Loucy (cell line): ENCODE measurements at regions not wholly inside any gene's neighbourhood (a gene's known extent, or its start where the extent isn't known, plus 50 kb on each side); places are given as distances from the start of the nearest gene placed in this dataset.

Experiments used
- H2AFZ ChIP-seq: fragments of 200-600 bp; sonication (generic); 2 replicates; pipeline ENCODE4 v1.6.0; 2016; ENCODE audit warnings: antibody characterized with exemption, mild to moderate bottlenecking, low read length, moderate library complexity
- H3F3A ChIP-seq: fragments of 200-600 bp; 2 replicates; pipeline ENCODE4 v1.6.0; 2016; ENCODE audit warnings: antibody characterized with exemption, low read depth, mild to moderate bottlenecking
- H3K27me3 ChIP-seq: fragments of 200-600 bp; sonication (generic); 2 replicates; pipeline ENCODE4 v1.6.1; 2014; ENCODE audit warnings: low read length, mild to moderate bottlenecking; ENCODE audit not compliant: insufficient read depth, poor library complexity, severe bottlenecking
- H3K36me3 ChIP-seq: fragments of 200-600 bp; sonication (generic); 2 replicates; pipeline ENCODE4 v1.6.1; 2016; ENCODE audit warnings: low read length; ENCODE audit not compliant: insufficient read depth
- H3K4me1 ChIP-seq: fragments of 200-600 bp; sonication (generic); 2 replicates; pipeline ENCODE4 v1.5.1; 2014; ENCODE audit warnings: low read length, mild to moderate bottlenecking; ENCODE audit not compliant: insufficient read depth, poor library complexity, severe bottlenecking
- H3K4me2 ChIP-seq: fragments of 200-600 bp; sonication (generic); 2 replicates; pipeline ENCODE4 v1.6.0; 2014; ENCODE audit warnings: antibody characterized with exemption, low read length, low read depth, mild to moderate bottlenecking; ENCODE audit not compliant: poor library complexity, severe bottlenecking
- H3K4me3 ChIP-seq: fragments of 200-600 bp; sonication (generic); 2 replicates; pipeline ENCODE4 v1.5.1; 2014; ENCODE audit warnings: low read length, mild to moderate bottlenecking, mixed read lengths; ENCODE audit not compliant: poor library complexity, severe bottlenecking
- H3K79me2 ChIP-seq: fragments of 200-600 bp; sonication (generic); 2 replicates; pipeline ENCODE4 v1.6.1; 2014; ENCODE audit warnings: low read length; ENCODE audit not compliant: insufficient read depth
- H3K9ac ChIP-seq: fragments of 200-600 bp; sonication (generic); 2 replicates; pipeline ENCODE4 v1.6.0; 2014; ENCODE audit warnings: mild to moderate bottlenecking, low read depth, low read length, moderate library complexity; ENCODE audit not compliant: poor library complexity, severe bottlenecking
- H3K9me2 ChIP-seq: fragments of 200-600 bp; sonication (generic); replicated peaks from 2 replicates; pipeline ENCODE4 v1.6.1; 2016; ENCODE audit warnings: low read depth, low read length, mixed read lengths
- H3K9me3 ChIP-seq: fragments of 200-600 bp; sonication (generic); 2 replicates; pipeline ENCODE4 v1.6.1; 2014; ENCODE audit warnings: mild to moderate bottlenecking, antibody characterized with exemption, low read length, low read depth; ENCODE audit not compliant: insufficient read depth
- H4K20me1 ChIP-seq: fragments of 200-600 bp; sonication (generic); 2 replicates; pipeline ENCODE4 v1.6.0; 2014; ENCODE audit warnings: antibody characterized with exemption, low read length, mild to moderate bottlenecking; ENCODE audit not compliant: insufficient read depth, poor library complexity, severe bottlenecking
- EZH2phosphoT487 ChIP-seq: fragments of 200-600 bp; IDR thresholded peaks from 2 replicates; pipeline ENCODE4 v1.6.1; 2018; ENCODE audit warnings: antibody characterized with exemption, mild to moderate bottlenecking, moderate library complexity, borderline replicate concordance
- TF ChIP-seq, protein P1 (sequence below): fragments of 200-600 bp; sonication (generic); conservative IDR thresholded peaks from 2 replicates; pipeline ENCODE4 v1.5.1; 2014; ENCODE audit warnings: mild to moderate bottlenecking, antibody characterized with exemption, low read length

GRCh38 chr20:57003012-57003411 is 263.4 kb downstream of the BMP7 start:
- no peaks in the 10 kb centered on the region for H3F3A ChIP-seq
- no peaks in the 10 kb centered on the region for H3K9me2 ChIP-seq
- no peak overlapping the region for H3K9ac ChIP-seq
- no peaks in the 10 kb centered on the region for H4K20me1 ChIP-seq
- no peak overlapping the region for H3K4me2 ChIP-seq
- TF ChIP-seq EZH2phosphoT487: no peak
- H3K36me3 ChIP-seq: no peaks in the 10 kb centered on the region
- no peak overlapping the region for H3K4me3 ChIP-seq
- H3K27me3 ChIP-seq: no peaks in the 10 kb centered on the region
- H3K79me2 ChIP-seq: no peaks in the 10 kb centered on the region
- H3K9me3 ChIP-seq: peaks cover 6% of the 10 kb centered on the region; the same call in 1 of the 2 replicates
- no peak overlapping the region for H2AFZ ChIP-seq
- no peaks in the 10 kb centered on the region for H3K4me1 ChIP-seq

- no peaks in the 10 kb centered on the region for H3K9me2 ChIP-seq
- H3K4me3 ChIP-seq: no peak overlapping the region
- no peaks in the 10 kb centered on the region for H3K4me1 ChIP-seq
- TF ChIP-seq, protein P1, sequence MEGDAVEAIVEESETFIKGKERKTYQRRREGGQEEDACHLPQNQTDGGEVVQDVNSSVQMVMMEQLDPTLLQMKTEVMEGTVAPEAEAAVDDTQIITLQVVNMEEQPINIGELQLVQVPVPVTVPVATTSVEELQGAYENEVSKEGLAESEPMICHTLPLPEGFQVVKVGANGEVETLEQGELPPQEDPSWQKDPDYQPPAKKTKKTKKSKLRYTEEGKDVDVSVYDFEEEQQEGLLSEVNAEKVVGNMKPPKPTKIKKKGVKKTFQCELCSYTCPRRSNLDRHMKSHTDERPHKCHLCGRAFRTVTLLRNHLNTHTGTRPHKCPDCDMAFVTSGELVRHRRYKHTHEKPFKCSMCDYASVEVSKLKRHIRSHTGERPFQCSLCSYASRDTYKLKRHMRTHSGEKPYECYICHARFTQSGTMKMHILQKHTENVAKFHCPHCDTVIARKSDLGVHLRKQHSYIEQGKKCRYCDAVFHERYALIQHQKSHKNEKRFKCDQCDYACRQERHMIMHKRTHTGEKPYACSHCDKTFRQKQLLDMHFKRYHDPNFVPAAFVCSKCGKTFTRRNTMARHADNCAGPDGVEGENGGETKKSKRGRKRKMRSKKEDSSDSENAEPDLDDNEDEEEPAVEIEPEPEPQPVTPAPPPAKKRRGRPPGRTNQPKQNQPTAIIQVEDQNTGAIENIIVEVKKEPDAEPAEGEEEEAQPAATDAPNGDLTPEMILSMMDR: no peak
- no peak for TF ChIP-seq EZH2phosphoT487
- H3K36me3 ChIP-seq: no peaks in the 10 kb centered on the region
- H3K9ac ChIP-seq: no peak overlapping the region
- no peak overlapping the region for H3K4me2 ChIP-seq
- no peaks in the 10 kb centered on the region for H3F3A ChIP-seq
- H3K9me3 ChIP-seq: no peaks in the 10 kb centered on the region; the same call in 1 of the 2 replicates
- H3K79me2 ChIP-seq: no peaks in the 10 kb centered on the region
- H3K27me3 ChIP-seq: no peaks in the 10 kb centered on the region
- no peaks in the 10 kb centered on the region for H4K20me1 ChIP-seq
- H2AFZ ChIP-seq: no peak overlapping the region
Observed at GRCh38 chr20:57004416-57004815, 262.0 kb downstream of the BMP7 start.

GRCh38 chr20:57004951-57005933 is 261.2 kb downstream of the BMP7 start:
- H3K4me3 ChIP-seq: no peak overlapping the region
- no peaks in the 10 kb centered on the region for H3F3A ChIP-seq
- H3K27me3 ChIP-seq: no peaks in the 10 kb centered on the region
- H3K9ac ChIP-seq: no peak overlapping the region
- no peaks in the 10 kb centered on the region for H3K79me2 ChIP-seq
- TF ChIP-seq, protein P1: no peak
- TF ChIP-seq EZH2phosphoT487: no peak
- no peaks in the 10 kb centered on the region for H3K4me1 ChIP-seq
- H3K36me3 ChIP-seq: no peaks in the 10 kb centered on the region
- no peaks in the 10 kb centered on the region for H3K9me2 ChIP-seq
- H2AFZ ChIP-seq: no peak overlapping the region
- H3K4me2 ChIP-seq: no peak overlapping the region
- H3K9me3 ChIP-seq: no peaks in the 10 kb centered on the region
- H4K20me1 ChIP-seq: no peaks in the 10 kb centered on the region
